PC-3 (cell line): ENCODE measurements at regions not wholly inside any gene's neighbourhood (a gene's known extent, or its start where the extent isn't known, plus 50 kb on each side); places are given as distances from the start of the nearest gene placed in this dataset.
A peak's percentile ranks its signal among the peaks of the same experiment; 100 is the strongest.

Experiments
- ATAC-seq: fragments of 200-7000 bp; cut with Tn5 transposase; 2 replicates; pipeline ENCODE4 v1.9.1; 2020; ENCODE audit warnings: mild to moderate bottlenecking, moderate library complexity
- BruUV-seq: library from RNA; stranded (reverse); fragments of 400-500 nt; replicated peaks from 2 replicates; lab custom pipeline; 2021; lab: Mats Ljungman, UMichigan
- CTCF ChIA-PET: fragments of 300-600 bp; sonication (Branson Sonifier 250); formaldehyde crosslinking; loops from one replicate; lab custom pipeline; 2022; ENCODE audit warnings: antibody characterized with exemption; lab: Charles Lee
- POLR2A ChIA-PET: fragments of 300-600 bp; sonication (Branson Sonifier 250); formaldehyde crosslinking; loops from one replicate; lab custom pipeline; 2022; ENCODE audit warnings: antibody characterized with exemption; ENCODE audit not compliant: unreplicated experiment; lab: Charles Lee
- DNase-seq: peaks from one replicate; pipeline ENCODE4 v3.0.0-alpha.2; 2015
- H2AFZ ChIP-seq: fragments of 300-600 bp; sonication (generic); 2 replicates; pipeline ENCODE4 v1.6.0; 2016; ENCODE audit warnings: antibody characterized with exemption, low read length
- H3F3A ChIP-seq: fragments of 300-600 bp; sonication (generic); one replicate; pipeline ENCODE4 v1.6.0; 2017; ENCODE audit warnings: antibody characterized with exemption, low read length, control low read depth, mild to moderate bottlenecking; ENCODE audit not compliant: unreplicated experiment
- H3K27ac ChIP-seq: fragments of 300-600 bp; sonication (generic); 2 replicates; pipeline ENCODE4 v1.5.1; 2016; ENCODE audit warnings: mild to moderate bottlenecking, low read length
- H3K27me3 ChIP-seq: fragments of 300-600 bp; sonication (generic); 2 replicates; pipeline ENCODE4 v1.6.1; 2016; ENCODE audit warnings: low read length, mixed read lengths
- H3K36me3 ChIP-seq: fragments of 300-600 bp; sonication (generic); 2 replicates; pipeline ENCODE4 v1.6.1; 2016; ENCODE audit warnings: low read depth, mixed run types, low read length, mixed read lengths
- H3K4me1 ChIP-seq: fragments of 300-600 bp; sonication (generic); 2 replicates; pipeline ENCODE4 v1.5.1; 2016; ENCODE audit warnings: low read length; ENCODE audit not compliant: insufficient read depth
- H3K4me2 ChIP-seq: fragments of 300-600 bp; sonication (generic); 2 replicates; pipeline ENCODE4 v1.6.0; 2016; ENCODE audit warnings: low read length
- H3K4me3 ChIP-seq: fragments of 300-600 bp; sonication (generic); 2 replicates; pipeline ENCODE4 v1.5.1; 2016; ENCODE audit warnings: mild to moderate bottlenecking, low read length, mixed read lengths
- H3K79me2 ChIP-seq: fragments of 300-600 bp; sonication (generic); 2 replicates; pipeline ENCODE4 v1.6.1; 2017; ENCODE audit warnings: low read length, mixed read lengths
- H3K9ac ChIP-seq: fragments of 300-600 bp; sonication (generic); 2 replicates; pipeline ENCODE4 v1.6.0; 2016; ENCODE audit warnings: mild to moderate bottlenecking, low read length
- H3K9me2 ChIP-seq: fragments of 300-600 bp; sonication (generic); replicated peaks from 2 replicates; pipeline ENCODE4 v1.6.1; 2016; ENCODE audit warnings: mixed run types, low read length, mixed read lengths
- H3K9me3 ChIP-seq: fragments of 300-600 bp; sonication (generic); 2 replicates; pipeline ENCODE4 v1.6.1; 2016; ENCODE audit warnings: low read length, mixed read lengths
- H4K20me1 ChIP-seq: fragments of 300-600 bp; sonication (generic); 2 replicates; pipeline ENCODE4 v1.6.1; 2016; ENCODE audit warnings: low read length, mixed read lengths
- CTCF ChIP-seq: fragments of 300-600 bp; sonication (generic); conservative IDR thresholded peaks from 2 replicates; pipeline ENCODE4 v1.5.1; 2017; ENCODE audit warnings: antibody characterized with exemption, low read depth, mild to moderate bottlenecking, low read length
- EZH2 ChIP-seq: fragments of 300-600 bp; sonication (generic); IDR thresholded peaks from one replicate; pipeline ENCODE4 v1.6.1; 2017; ENCODE audit warnings: antibody characterized with exemption, mild to moderate bottlenecking, low read length; ENCODE audit not compliant: unreplicated experiment
- EZH2phosphoT487 ChIP-seq: fragments of 300-600 bp; sonication (generic); IDR thresholded peaks from 2 replicates; pipeline ENCODE4 v1.6.1; 2018; ENCODE audit warnings: mild to moderate bottlenecking, antibody characterized with exemption, low read length, borderline replicate concordance
- intact Hi-C: fragments of 100-400 bp; cut with micrococcal nuclease; formaldehyde crosslinking; loops from 2 replicates; pipeline ENCODE4 v1.9.0; 2023

- no peak overlapping the region for H3K4me2 ChIP-seq
- H3K27ac ChIP-seq: no peak overlapping the region
- no peaks in the 10 kb centered on the region for H4K20me1 ChIP-seq
- H3K9me2 ChIP-seq: no peaks in the 10 kb centered on the region
- H3K4me1 ChIP-seq: no peaks in the 10 kb centered on the region
- no peak for ATAC-seq
- CTCF ChIA-PET: no interaction called here
- H3K79me2 ChIP-seq: no peaks in the 10 kb centered on the region
- H3K4me3 ChIP-seq: no peak overlapping the region
- intact Hi-C loops: no loop called here
- no peaks in the 10 kb centered on the region for H3F3A ChIP-seq
- H3K36me3 ChIP-seq: no peaks in the 10 kb centered on the region
- no peaks in the 10 kb centered on the region for H3K27me3 ChIP-seq
- H3K9ac ChIP-seq: no peak overlapping the region
- POLR2A ChIA-PET: no interaction called here
- DNase-seq: no peak
- BruUV-seq: no TSS peak
- no peak overlapping the region for H2AFZ ChIP-seq
- no peak for TF ChIP-seq EZH2
- no peak for TF ChIP-seq CTCF
- no peaks in the 10 kb centered on the region for H3K9me3 ChIP-seq
Measured at GRCh38 chr10:58115218-58116050, 152.3 kb downstream of the IPMK start.

- Histone ChIP-seq H3K27me3 (0 out of 2 replicates have a peak, but pooled peaks cover 6% of the 10 kb centered on the region), H3K4me2 (no peak overlapping the region), H4K20me1 (no peaks in the 10 kb centered on the region), H3K36me3 (no peaks in the 10 kb centered on the region), H2AFZ (no peak overlapping the region), H3K9ac (no peak overlapping the region), H3K27ac (no peak overlapping the region), H3K4me1 (peaks cover 5% of the 10 kb centered on the region), H3K4me3 (no peak overlapping the region), H3F3A (no peaks in the 10 kb centered on the region), H3K79me2 (no peaks in the 10 kb centered on the region), H3K9me2 (no peaks in the 10 kb centered on the region), H3K9me3 (no peaks in the 10 kb centered on the region)
- ATAC-seq: no peak
- ChIA-PET CTCF (no interaction called here), POLR2A (no interaction called here)
- TF ChIP-seq EZH2 (no peak), EZH2phosphoT487 (no peak), CTCF (no peak)
- intact Hi-C loops: no loop called here
- BruUV-seq: no TSS peak
- DNase-seq: no peak
Measured at GRCh38 chr10:58109731-58110130, 158.0 kb downstream of the IPMK start.

GRCh38 chr10:58107506-58107905 is 160.2 kb downstream of the IPMK start:
- no peaks in the 10 kb centered on the region for H3K36me3 ChIP-seq
- peaks cover 5% of the 10 kb centered on the region for H3K4me1 ChIP-seq
- no peak overlapping the region for H3K27ac ChIP-seq
- no peaks in the 10 kb centered on the region for H4K20me1 ChIP-seq
- H3K9me3 ChIP-seq: no peaks in the 10 kb centered on the region
- TF ChIP-seq CTCF (no peak), EZH2 (no peak), EZH2phosphoT487 (no peak)
- H3K4me2 ChIP-seq: no peak overlapping the region
- no peaks in the 10 kb centered on the region for H3F3A ChIP-seq
- H3K9me2 ChIP-seq: no peaks in the 10 kb centered on the region
- peak; percentile 92 for ATAC-seq
- intact Hi-C loops: no loop called here
- no peak overlapping the region for H3K9ac ChIP-seq
- H3K79me2 ChIP-seq: no peaks in the 10 kb centered on the region
- 0 out of 2 replicates have a peak, but pooled peaks cover 6% of the 10 kb centered on the region for H3K27me3 ChIP-seq
- no peak overlapping the region for H3K4me3 ChIP-seq
- peak; percentile 83 for DNase-seq
- no TSS peak for BruUV-seq
- no peak overlapping the region for H2AFZ ChIP-seq
- ChIA-PET POLR2A (no interaction called here), CTCF (no interaction called here)
